RCC 7860 (cell line): ENCODE measurements at regions not wholly inside any gene's neighbourhood (a gene's known extent, or its start where the extent isn't known, plus 50 kb on each side); places are given as distances from the start of the nearest gene placed in this dataset.

Experiments used
- DNase-seq: peaks from one replicate; pipeline ENCODE4 v3.0.0-alpha.2; 2015; ENCODE audit warnings: low spot score
- FAIRE-seq: peaks from 2 replicates; lab custom pipeline; 2012; peaks lifted over from hg19 to GRCh38; lab: Jason Lieb, UNC

GRCh38 chr15:62945760-62946159, 96.8 kb upstream of the TPM1 start:
- FAIRE-seq (no peak), DNase-seq (no peak)

DNA sequence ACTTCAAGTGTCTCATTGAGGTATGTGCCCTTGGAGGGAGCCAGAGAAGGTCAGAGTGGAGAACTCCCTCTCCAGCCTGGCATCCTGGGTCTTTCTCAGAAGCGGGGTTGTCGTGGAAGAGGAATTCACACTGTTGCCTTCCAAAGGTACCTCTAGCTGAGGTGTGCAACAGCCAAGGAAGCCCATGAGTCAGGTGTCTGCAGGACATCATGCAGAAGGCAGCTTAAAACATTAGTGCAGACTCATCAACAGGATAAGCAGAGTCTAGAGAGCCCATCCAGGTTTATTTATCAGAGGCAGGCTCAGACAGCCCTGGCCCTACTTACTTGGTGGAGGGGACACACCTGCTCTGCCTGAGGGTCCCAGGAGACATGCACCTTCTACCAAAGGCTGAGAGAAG, 95.6 kb upstream of the TPM1 start:
- no peak for FAIRE-seq
- no peak for DNase-seq

- DNase-seq (no peak), FAIRE-seq (no peak)
Measured at GRCh38 chr15:62950462-62950931, 92.0 kb upstream of the TPM1 start.

DNA sequence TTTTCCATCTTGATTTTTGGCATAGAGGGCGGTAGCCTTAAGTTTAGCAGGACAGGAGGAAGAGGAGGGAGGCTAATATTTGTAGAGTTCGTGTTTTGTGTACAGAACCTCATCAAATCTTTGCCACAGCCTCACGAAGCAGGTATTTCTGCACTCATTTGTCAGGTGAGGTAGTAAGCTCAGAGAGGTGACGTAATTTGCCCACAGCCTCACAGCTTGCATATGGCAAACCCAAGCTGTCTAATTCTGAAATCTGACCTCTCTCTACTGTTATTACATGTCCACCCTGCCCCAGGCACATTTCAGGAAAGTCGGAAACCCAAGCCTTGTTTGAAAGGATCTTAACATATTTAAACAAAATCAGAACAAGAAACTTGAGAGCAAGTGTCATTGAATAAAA, 91.1 kb upstream of the TPM1 start:
- no peak for FAIRE-seq
- DNase-seq = no peak

DNA sequence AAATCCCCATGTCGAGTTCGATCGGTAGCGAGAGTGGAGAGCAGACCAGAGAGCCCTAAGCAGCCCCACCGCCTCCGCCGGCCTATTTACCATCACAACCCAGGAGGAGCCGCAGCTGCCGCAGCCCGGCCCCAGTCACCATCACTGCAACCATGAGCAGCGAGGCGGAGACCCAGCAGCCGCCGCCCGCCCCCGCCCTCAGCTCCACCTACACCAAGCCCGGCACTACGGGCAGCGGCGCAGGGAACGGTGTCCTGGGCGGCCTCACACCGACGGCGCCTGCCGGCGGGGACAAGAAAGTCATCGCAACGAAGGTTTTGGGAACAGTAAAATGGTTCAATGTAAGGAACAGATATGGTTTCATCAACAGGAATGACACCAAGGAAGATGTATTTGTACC, 89.5 kb upstream of the TPM1 start:
- DNase-seq (no peak), FAIRE-seq (no peak)

- no peak for DNase-seq
- FAIRE-seq = no peak
Measured at GRCh38 chr15:62953496-62954045, 89.0 kb upstream of the TPM1 start.

DNA sequence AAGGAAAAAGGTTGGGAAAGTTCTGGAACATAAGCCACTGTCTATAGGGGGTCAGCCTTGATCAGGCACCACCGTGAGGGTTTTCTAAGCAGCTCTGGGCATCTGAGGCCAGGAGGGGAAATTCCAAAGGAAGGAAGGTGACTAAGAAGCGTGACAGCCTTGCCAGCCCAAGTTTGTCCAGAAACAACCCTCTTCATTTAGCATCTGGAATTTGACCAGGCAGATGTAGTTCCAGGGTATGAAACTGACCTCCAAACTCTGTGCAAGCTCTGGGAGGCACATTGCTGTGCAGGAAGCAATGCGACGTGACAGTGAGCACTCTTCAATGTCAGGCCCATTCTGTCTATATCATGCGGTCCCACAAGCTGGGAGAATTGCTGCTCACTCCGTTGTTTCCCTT, 85.4 kb upstream of the TPM1 start:
- FAIRE-seq (peak; percentile 87), DNase-seq (peak; percentile 82)

GRCh38 chr15:62958528-62959363, 83.8 kb upstream of the TPM1 start:
- DNase-seq = peak; percentile 30
- FAIRE-seq = no peak

DNA sequence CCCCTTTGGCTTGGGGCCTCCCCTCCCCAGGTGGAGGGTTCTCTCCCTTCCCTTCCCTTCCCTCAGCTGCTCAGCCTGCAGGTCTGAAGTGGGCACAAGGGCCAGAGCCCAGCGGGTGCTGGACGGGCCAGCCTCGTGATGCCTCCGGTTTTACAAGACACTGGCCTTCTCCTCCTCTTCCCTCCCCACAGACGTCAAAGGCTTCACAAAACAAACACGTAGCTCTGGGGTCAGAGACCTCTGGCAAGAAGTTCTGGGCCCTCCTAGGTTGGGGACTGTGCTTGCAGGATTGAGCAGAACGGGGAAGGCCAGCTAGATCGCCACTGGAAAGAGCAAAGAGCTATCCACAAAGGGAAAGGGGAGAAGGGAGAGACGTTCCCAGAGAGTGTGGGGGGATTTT, 81.4 kb upstream of the TPM1 start:
- DNase-seq = no peak
- no peak for FAIRE-seq

DNA sequence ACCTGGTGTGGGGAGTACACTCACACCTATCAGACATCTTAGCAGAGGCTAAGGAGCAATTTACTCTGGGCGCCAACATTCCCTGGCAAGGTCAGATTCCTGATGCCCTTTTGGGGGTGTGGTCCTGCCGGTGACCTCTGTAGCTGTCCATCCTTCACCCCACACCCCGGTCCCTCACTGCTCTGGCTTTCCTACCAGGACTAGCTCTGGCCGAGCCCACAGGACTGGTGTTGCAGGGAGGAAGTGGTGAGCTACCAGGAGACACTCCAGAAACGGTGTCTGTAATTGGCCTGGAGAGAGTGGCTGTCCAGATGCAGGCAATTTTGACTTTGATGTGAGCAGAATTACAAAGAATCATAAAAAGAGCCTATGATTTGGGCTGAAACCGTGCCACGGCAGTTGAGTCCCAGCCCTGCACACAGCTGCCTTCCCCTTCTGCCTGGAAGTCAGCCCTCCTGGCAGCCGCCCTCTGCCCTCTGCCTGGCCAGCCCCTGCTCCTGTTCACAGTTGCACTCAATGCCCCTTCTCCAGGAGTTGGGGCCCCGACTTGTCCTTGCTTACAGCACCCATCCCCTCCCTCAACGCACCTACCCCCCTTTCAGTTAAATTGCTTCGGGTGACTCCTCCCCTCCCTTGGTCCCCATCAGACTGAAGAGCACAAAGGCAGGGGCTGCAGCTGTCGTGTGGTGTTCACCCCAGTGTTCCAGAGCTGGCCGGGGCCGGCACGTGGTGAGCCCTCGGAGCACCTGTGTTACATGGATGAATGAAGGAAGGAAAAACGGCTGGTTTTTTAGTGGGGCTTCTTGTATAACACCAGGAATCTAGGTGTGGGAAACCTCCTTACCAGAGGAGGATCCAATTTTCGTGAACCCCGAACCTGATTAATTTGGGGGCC, 80.2 kb upstream of the TPM1 start:
- DNase-seq = no peak
- no peak for FAIRE-seq

DNA sequence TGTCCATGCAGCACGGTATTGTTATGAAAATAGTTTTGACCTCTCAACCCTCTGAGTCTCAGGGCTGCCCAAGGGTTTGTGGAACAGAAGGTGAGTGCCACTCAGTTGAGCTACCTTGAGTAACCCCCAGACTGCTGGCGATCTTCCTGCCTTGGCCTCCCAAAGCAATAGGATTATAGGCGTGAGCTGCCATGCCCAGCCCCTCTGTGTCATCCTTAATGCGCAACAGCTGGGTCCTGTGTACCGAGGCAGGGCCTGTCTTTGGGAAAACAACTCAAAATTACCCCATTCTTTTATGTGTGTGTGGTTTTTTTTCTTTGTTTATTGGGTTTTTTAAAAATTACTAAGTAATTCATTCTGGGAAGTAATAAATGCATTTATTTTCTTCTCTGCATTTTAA, 78.3 kb upstream of the TPM1 start:
- FAIRE-seq = no peak
- DNase-seq = no peak

- DNase-seq = no peak
Measured at GRCh38 chr15:62966294-62967078, 76.1 kb upstream of the TPM1 start.

GRCh38 chr15:62968699-62969098, 73.8 kb upstream of the TPM1 start:
- DNase-seq = no peak
- no peak for FAIRE-seq

More at GRCh38 chr15:62966294-62967078, 76.1 kb upstream of the TPM1 start:
- FAIRE-seq = no peak

- FAIRE-seq (no peak), DNase-seq (no peak)
Measured at GRCh38 chr15:62969442-62970089, 73.0 kb upstream of the TPM1 start.

GRCh38 chr15:62972814-62973213, 69.7 kb upstream of the TPM1 start:
- peak; percentile 90 for FAIRE-seq
- DNase-seq = peak; percentile 71

DNA sequence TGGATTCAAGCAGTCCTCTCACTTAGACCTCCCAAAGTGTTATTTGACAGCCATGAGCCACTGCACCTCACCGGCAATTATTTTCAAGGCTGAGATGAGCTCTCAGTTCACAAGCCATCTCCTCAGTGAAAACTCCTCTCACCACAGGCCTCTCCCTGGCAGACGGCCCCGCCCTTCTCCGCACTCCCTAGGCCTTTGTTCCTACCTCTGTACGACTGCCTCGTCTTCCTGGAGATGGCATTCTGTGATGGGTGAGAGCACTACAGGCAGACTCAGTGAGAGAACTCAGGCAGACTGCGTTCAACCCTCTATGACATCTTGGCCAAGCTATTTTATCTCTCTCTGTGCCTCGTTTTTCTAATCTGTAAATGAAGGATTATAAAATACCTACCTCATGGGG, 67.0 kb upstream of the TPM1 start:
- peak; percentile 76 for DNase-seq
- FAIRE-seq = peak; percentile 43

DNA sequence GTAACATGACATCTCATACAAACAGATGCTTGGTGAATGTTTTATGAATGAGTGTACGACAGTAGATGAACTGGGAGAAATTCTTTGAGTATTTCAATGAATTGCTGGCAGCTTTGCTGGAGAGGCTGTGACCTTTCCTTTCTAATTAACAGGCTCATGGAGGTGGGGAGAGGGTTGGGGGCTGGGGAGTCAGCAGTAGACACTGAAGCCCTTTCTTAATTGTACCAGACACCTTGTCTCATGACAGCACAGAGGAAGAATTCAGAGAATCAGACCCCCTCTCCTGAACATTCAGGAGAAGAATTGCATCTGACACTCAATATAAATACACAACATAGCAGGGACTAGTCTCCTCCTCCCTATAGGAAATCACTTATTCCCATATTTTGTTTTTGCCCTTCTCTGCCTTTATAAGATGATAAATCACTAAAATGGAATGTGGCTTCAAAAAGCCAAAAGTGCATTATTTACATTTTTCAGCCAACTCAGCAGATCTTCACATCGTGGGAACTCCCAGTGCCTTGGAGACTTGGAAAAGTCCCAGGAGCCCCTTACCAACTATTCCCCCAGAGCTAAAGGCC, 66.2 kb upstream of the TPM1 start:
- FAIRE-seq = no peak
- peak; percentile 80 for DNase-seq

GRCh38 chr15:62977952-62978811, 64.4 kb upstream of the TPM1 start:
- FAIRE-seq (peak; percentile 55), DNase-seq (peak; percentile 91)

DNA sequence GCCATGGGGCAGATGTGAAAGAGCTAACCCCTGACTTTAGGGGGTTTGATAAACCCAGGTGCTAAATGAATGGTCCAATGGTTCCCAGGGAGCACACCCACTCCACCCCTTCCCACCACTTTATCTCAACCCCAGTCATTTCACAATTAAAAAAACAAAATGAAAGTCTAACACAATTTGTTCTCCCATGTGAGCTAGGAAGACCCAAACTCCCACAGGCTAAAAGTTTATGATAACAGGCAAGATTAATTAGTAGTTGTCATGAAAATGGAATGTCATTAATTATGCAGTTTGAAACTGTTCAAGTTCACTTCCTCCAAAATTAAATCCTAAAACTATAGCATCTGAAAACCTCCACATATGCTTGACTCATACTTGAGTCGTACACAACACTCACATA, 63.3 kb upstream of the TPM1 start:
- FAIRE-seq = no peak
- no peak for DNase-seq
